Heart right ventricle (tissue), 16 donors: ENCODE measurements at regions not wholly inside any gene's neighbourhood (a gene's known extent, or its start where the extent isn't known, plus 50 kb on each side); places are given as distances from the start of the nearest gene placed in this dataset.
A peak's percentile ranks its signal among the peaks of the same experiment; 100 is the strongest.

Experiments
- ATAC-seq, 8 donors: fragments of 200-7000 bp; cut with Tn5 transposase; one replicate each; pipeline ENCODE4 v1.9.1; 2020; ENCODE audit warnings: mild to moderate bottlenecking in 8 of 8, moderate library complexity in 8 of 8, moderate number of reproducible peaks in 1 of 8
- DNase-seq, 2 donors: peaks; one replicate each; pipeline ENCODE4 v3.0.0-alpha.2; 2020
- H3K27ac ChIP-seq, 10 donors: fragments of 200-600 bp; sonication (generic) in 2 of 10; one replicate each; pipeline versions ENCODE4 v1.5.0 to v1.8.0; 2020 to 2022; ENCODE audit warnings: mild to moderate bottlenecking in 3 of 10
- H3K27me3 ChIP-seq, 7 donors: fragments of 200-600 bp; one replicate each; pipeline ENCODE4 v1.8.0; 2021 to 2022; ENCODE audit warnings: mild to moderate bottlenecking in 2 of 7
- H3K36me3 ChIP-seq, 9 donors: fragments of 200-600 bp; sonication (generic) in 1 of 9; one replicate each; pipeline versions ENCODE4 v1.5.0 to v1.8.0; 2020 to 2022; ENCODE audit warnings: mild to moderate bottlenecking in 2 of 9
- H3K4me1 ChIP-seq, 9 donors: fragments of 200-600 bp; sonication (generic) in 1 of 9; one replicate each; pipeline versions ENCODE4 v1.5.0 to v1.8.0; 2020 to 2022; ENCODE audit warnings: mild to moderate bottlenecking in 4 of 9
- H3K4me3 ChIP-seq, 10 donors: fragments of 200-600 bp; sonication (generic) in 2 of 10; one replicate each; pipeline versions ENCODE4 v1.5.0 to v1.8.0; 2020 to 2022; ENCODE audit warnings: mild to moderate bottlenecking in 7 of 10, moderate library complexity in 2 of 10
- H3K9me3 ChIP-seq, 11 donors: fragments of 200-600 bp in 10 of 11; sonication (generic) in 2 of 11; one replicate each; pipeline versions ENCODE4 v1.5.0 to v1.8.0; 2013 to 2022; ENCODE audit warnings: mild to moderate bottlenecking in 2 of 11, control low read depth in 1 of 11, moderate library complexity in 1 of 11
- CTCF ChIP-seq, 9 donors: fragments of 200-600 bp; sonication (generic) in 2 of 9; IDR thresholded peaks; one replicate each; pipeline versions ENCODE4 v1.5.0 to v1.8.0; 2021 to 2022; ENCODE audit warnings: antibody characterized with exemption in 9 of 9, mild to moderate bottlenecking in 5 of 9, moderate library complexity in 1 of 9
- WGBS, 2 donors: extraction: QIAGEN DNeasy Blood & Tissue Kit; methylation state at CpG; one replicate each; pipeline ENCODE4 v1.1.7; 2013; ENCODE audit warnings: inconsistent platforms in 1 of 2; 5-methylcytosine and 5-hydroxymethylcytosine counted together
- intact Hi-C, 10 donors: fragments of 100-400 bp; cut with DNase I; formaldehyde crosslinking; loops; one replicate each; pipeline versions ENCODE4 v1.11.1 to v1.14.2; 2022
- donor health status: Arrhythmogenic right ventricular cardiomyopathy.
- donor health status: ischemic (EF 13 %, LVEDD 7.1; RV severe dilation, severe dysfunction).
- donor health status: healthy with polysubstance abuse.
- donor health status: DM: no; HTN: yes; CAD: no.
- donor health status: DM: no; HTN: no; CAD: no.
- donor health status: ischemic (EF 25% LVEDD 6.9; RV normal size, moderate dysfunction).
- donor health status: ischemic (EF 25% LVEDD 5.7; RV mildly dilated, moderate dysfunction).
- donor health status: healthy.
- donor health status: DM: yes; HTN: yes; CAD: no.
- donor health status: Ischemic cardiomyopathy.
- donor health status: ischemic (EF 35%, LVEDD 5.7; RV mildly dilated, moderate dysfunction).
- donor health status: nonischemic (EF 11% LVEDD 7.7; RV severe dilation, severe dysfunction).
- donor health status: DM: yes; HTN: yes; CAD: no.
- donor health status: PGD.
- donor health status: ischemic (EF 29% LVEDD 5.4; RV normal size, mild dysfunction).
- donor health status: nonischemic (EF 23%, LVEDD 6.1; RV moderate dilation, normal function).

GRCh38 chr1:242876030-242876429, 351.5 kb upstream of the PLD5 start:
- intact Hi-C loops, result no loop called here
- no peaks in the 10 kb centered on the region for H3K9me3 ChIP-seq
- H3K27me3 ChIP-seq, result no peaks in the 10 kb centered on the region
- H3K36me3 ChIP-seq, result no peaks in the 10 kb centered on the region
- peak in 2 of 8 donors; percentile 37 to 39 for ATAC-seq
- DNase-seq, result no peak
- H3K4me3 ChIP-seq, result no peak overlapping the region
- H3K4me1 ChIP-seq, result peaks cover 0 to 48% (median 7%) of the 10 kb centered on the region in 9 donors
- WGBS, 2 donors, result 18 to 25% methylated on average over 1 of the region's 1 CpG
- TF ChIP-seq CTCF (IDR thresholded peaks at IDR 0.05), result no peak
- H3K27ac ChIP-seq, result peak overlapping the region in 5 of 10 donors; percentile 14 to 81 (median 71)

GRCh38 chr1:242873661-242874060, 349.2 kb upstream of the PLD5 start:
- intact Hi-C loops, result no loop called here
- 22 to 25% methylated on average over 1 of the region's 1 CpG for WGBS, 2 donors
- Histone ChIP-seq H3K27ac (no peak overlapping the region), H3K4me3 (no peak overlapping the region), H3K27me3 (no peaks in the 10 kb centered on the region), H3K36me3 (no peaks in the 10 kb centered on the region), H3K4me1 (peaks cover 0 to 44% (median 7%) of the 10 kb centered on the region in 9 donors), H3K9me3 (no peaks in the 10 kb centered on the region)
- no peak for TF ChIP-seq CTCF (IDR thresholded peaks at IDR 0.05)
- DNase-seq (no peak), ATAC-seq (no peak)

GRCh38 chr1:242872521-242872920, 348.0 kb upstream of the PLD5 start:
- ATAC-seq, result peak in 2 of 8 donors; percentile 68 to 70
- H3K4me1 ChIP-seq, result peaks cover 0 to 39% (median 7%) of the 10 kb centered on the region in 9 donors
- intact Hi-C loops, result no loop called here
- no peaks in the 10 kb centered on the region for H3K36me3 ChIP-seq
- DNase-seq, result no peak
- H3K4me3 ChIP-seq, result no peak overlapping the region
- H3K9me3 ChIP-seq, result no peaks in the 10 kb centered on the region
- no peaks in the 10 kb centered on the region for H3K27me3 ChIP-seq
- no peak for TF ChIP-seq CTCF (IDR thresholded peaks at IDR 0.05)
- 49 to 60% methylated on average over 5 of the region's 5 CpGs for WGBS, 2 donors
- H3K27ac ChIP-seq, result peak overlapping the region in 2 of 10 donors; percentile 31 to 51

GRCh38 chr1:242871471-242872030, 347.1 kb upstream of the PLD5 start:
- Histone ChIP-seq H3K4me3 (no peak overlapping the region), H3K4me1 (peaks cover 0 to 29% (median 2%) of the 10 kb centered on the region in 9 donors), H3K9me3 (no peaks in the 10 kb centered on the region), H3K27ac (peak overlapping the region in 1 of 10 donors; percentile 20), H3K36me3 (no peaks in the 10 kb centered on the region), H3K27me3 (no peaks in the 10 kb centered on the region)
- no peak for TF ChIP-seq CTCF (IDR thresholded peaks at IDR 0.05)
- 44 to 49% methylated on average over 5 of the region's 5 CpGs for WGBS, 2 donors
- ATAC-seq (no peak), DNase-seq (no peak)
- intact Hi-C loops, result no loop called here
